ENCODE measurements at regions not wholly inside any gene's neighbourhood (a gene's known extent, or its start where the extent isn't known, plus 50 kb on each side); places are given as distances from the start of the nearest gene placed in this dataset.
"Not testable (repeated sequence)": the region's sequence is repeated elsewhere in the genome, so short reads cannot be mapped to it uniquely, and the experiment has no call there.

DNA sequence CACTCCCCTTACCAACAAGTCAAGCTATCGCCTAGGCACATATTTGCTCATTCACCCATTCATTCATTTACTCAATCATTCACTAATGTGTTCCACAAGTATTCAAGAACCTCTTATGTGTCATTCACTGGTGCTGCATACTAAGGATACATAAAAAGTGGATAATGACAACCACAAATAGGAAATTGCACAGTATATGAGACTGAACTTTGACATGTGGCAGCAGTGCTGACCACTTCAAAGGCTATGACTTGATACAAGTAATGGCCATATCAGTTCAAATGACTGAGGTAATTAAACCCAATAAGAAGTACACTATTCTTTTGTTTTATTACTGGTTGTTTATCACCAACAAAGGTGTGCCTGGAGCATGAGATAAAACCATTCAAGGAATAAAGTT lies 282.5 kb downstream of the KLHL13 start:
- Histone ChIP-seq H3K27me3 (no peaks in the 10 kb centered on the region), H3K9me3 (no peaks in the 10 kb centered on the region), H3K4me3 (no peak overlapping the region), H3K36me3 (no peaks in the 10 kb centered on the region), H3K27ac (no peak overlapping the region), H3K4me1 (no peaks in the 10 kb centered on the region)
- no peak for DNase-seq (ENCODE audit: extremely low spot score in 2 of 2)
- TF ChIP-seq POLR2AphosphoS5 (IDR thresholded peaks at IDR 0.05; ENCODE audit: insufficient read depth in 1 of 2, low read depth in 1 of 2), result no peak
- no peak for TF ChIP-seq POLR2A (IDR thresholded peaks at IDR 0.05)
- TF ChIP-seq, protein P1, sequence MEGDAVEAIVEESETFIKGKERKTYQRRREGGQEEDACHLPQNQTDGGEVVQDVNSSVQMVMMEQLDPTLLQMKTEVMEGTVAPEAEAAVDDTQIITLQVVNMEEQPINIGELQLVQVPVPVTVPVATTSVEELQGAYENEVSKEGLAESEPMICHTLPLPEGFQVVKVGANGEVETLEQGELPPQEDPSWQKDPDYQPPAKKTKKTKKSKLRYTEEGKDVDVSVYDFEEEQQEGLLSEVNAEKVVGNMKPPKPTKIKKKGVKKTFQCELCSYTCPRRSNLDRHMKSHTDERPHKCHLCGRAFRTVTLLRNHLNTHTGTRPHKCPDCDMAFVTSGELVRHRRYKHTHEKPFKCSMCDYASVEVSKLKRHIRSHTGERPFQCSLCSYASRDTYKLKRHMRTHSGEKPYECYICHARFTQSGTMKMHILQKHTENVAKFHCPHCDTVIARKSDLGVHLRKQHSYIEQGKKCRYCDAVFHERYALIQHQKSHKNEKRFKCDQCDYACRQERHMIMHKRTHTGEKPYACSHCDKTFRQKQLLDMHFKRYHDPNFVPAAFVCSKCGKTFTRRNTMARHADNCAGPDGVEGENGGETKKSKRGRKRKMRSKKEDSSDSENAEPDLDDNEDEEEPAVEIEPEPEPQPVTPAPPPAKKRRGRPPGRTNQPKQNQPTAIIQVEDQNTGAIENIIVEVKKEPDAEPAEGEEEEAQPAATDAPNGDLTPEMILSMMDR (IDR thresholded peaks at IDR 0.05), result no peak
- intact Hi-C loops (cut with DNase I), result no loop called here

DNA sequence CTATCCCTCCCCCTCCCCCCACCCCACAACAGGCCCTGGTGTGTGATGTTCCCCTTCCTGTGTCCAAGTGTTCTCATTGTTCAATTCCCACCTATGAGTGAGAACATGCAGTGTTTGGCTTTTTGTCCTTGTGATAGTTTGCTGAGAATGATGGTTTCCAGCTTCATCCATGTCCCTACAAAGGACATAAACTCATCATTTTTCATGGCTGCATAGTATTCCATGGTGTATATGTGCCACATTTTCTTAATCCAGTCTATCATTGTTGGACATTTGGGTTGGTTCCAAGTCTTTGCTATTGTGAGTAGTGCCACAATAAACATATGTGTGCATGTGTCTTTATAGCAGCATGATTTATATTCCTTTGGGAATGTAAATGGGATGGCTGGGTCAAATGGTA lies 295.1 kb downstream of the KLHL13 start:
- H3K36me3 ChIP-seq; H3K4me1 ChIP-seq; H3K27me3 ChIP-seq; H3K9me3 ChIP-seq; DNase-seq (ENCODE audit: extremely low spot score in 2 of 2); H3K27ac ChIP-seq; intact Hi-C loops (cut with DNase I); H3K4me3 ChIP-seq: not testable (repeated sequence)

DNA sequence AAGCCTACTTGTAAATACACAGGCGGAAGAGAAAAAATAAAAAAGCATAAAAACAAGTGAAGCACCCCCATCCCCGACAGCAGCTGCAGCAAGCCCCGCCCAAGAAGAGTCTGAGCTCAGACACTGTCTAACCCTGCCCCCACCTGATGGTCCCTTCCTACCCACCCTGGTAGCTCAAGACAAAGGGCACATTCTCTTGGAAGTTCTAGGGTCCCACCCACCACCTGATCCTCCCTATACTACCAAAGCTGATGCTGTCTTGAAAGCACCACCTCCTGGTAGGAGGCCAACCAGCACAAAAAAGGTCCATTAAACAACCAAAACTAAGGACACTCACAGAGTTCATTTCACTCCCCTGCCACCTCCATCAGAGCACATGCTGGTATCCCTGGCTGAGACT lies 308.2 kb downstream of the KLHL13 start:
- DNase-seq (ENCODE audit: extremely low spot score in 2 of 2), result no peak

DNA sequence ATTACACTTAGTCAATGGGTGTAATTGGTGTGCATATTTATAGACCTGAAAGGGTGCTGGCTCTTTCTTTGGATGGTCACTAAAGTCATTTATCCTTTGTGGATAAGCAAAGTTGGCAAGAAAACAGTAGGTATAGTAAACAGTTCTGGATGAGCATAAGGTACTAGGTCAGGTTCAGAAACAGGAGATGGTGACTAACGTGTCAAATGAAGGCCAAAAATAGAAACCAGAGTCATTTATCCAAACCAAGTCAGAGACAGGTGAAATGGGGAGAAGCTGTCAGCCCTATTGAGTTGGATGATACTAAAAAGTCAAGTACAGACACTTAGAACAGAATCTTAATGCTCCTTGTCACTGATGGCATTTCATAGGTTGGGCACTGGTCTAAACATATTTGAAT lies 313.1 kb downstream of the KLHL13 start:
- Histone ChIP-seq H3K27ac (no peak overlapping the region), H3K9me3 (no peaks in the 10 kb centered on the region), H3K27me3 (no peaks in the 10 kb centered on the region), H3K4me3 (no peak overlapping the region), H3K4me1 (no peaks in the 10 kb centered on the region), H3K36me3 (no peaks in the 10 kb centered on the region)
- TF ChIP-seq POLR2AphosphoS5 (IDR thresholded peaks at IDR 0.05; ENCODE audit: insufficient read depth in 1 of 2, low read depth in 1 of 2) (no peak), POLR2A (IDR thresholded peaks at IDR 0.05) (no peak)
- TF ChIP-seq, protein P1 (IDR thresholded peaks at IDR 0.05), result no peak
- intact Hi-C loops (cut with DNase I), result no loop called here
- no peak for DNase-seq (ENCODE audit: extremely low spot score in 2 of 2)

More for the DNA sequence above, 308.2 kb downstream of the KLHL13 start:
- intact Hi-C loops (cut with DNase I), result no loop called here
- H3K36me3 ChIP-seq, result no peaks in the 10 kb centered on the region
- no peak overlapping the region for H3K27ac ChIP-seq
- H3K4me1 ChIP-seq, result no peaks in the 10 kb centered on the region
- no peaks in the 10 kb centered on the region for H3K27me3 ChIP-seq
- no peaks in the 10 kb centered on the region for H3K9me3 ChIP-seq
- no peak overlapping the region for H3K4me3 ChIP-seq
- TF ChIP-seq POLR2A (IDR thresholded peaks at IDR 0.05) (no peak), POLR2AphosphoS5 (IDR thresholded peaks at IDR 0.05; ENCODE audit: insufficient read depth in 1 of 2, low read depth in 1 of 2) (no peak)
- TF ChIP-seq, protein P1 (IDR thresholded peaks at IDR 0.05), result no peak

DNA sequence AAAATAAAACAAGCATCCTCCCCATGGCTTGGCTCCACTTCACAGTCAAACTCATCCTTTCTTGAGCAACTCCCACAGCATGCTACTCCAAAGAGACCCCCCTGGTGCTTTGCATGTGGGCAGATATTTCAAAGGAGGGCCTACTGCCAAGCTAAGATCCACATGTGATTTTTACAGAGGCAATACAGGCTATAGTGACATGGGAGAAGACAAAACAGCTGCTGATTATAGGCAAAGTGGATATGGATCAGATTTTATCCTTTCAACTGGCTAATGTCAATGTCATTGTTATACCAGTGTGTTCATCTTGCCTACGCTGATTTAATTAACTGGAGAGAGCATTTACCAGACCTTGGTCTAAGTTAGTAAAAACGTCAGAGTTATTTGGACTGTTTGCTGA lies 328.3 kb downstream of the KLHL13 start:
- no peak for DNase-seq (ENCODE audit: extremely low spot score in 2 of 2)
- Histone ChIP-seq H3K9me3 (no peaks in the 10 kb centered on the region), H3K27me3 (no peaks in the 10 kb centered on the region), H3K27ac (no peak overlapping the region), H3K36me3 (no peaks in the 10 kb centered on the region), H3K4me1 (no peaks in the 10 kb centered on the region), H3K4me3 (no peak overlapping the region)
- TF ChIP-seq POLR2AphosphoS5 (IDR thresholded peaks at IDR 0.05; ENCODE audit: insufficient read depth in 1 of 2, low read depth in 1 of 2) (no peak), POLR2A (IDR thresholded peaks at IDR 0.05) (no peak)
- TF ChIP-seq, protein P1 (IDR thresholded peaks at IDR 0.05), result no peak
- intact Hi-C loops (cut with DNase I), result no loop called here

DNA sequence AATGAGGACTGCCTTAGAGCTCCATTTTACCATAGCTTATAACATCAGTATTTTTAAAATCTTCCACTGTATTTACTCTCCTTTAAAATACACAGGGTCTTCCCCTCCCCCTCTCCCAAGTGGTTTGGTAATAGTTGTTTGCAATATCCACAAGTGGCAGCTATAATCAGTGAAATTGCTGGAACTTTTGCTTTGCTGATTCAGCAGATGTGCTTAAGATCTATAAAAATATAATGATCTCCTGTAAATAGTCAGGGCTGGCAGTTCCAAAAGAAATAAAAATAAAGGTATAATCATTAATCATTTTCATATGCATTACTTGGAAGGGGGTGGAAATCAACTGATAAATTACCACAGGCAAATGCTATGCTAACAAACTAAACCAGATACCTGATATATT lies 345.2 kb downstream of the KLHL13 start:
- TF ChIP-seq, protein P1 (IDR thresholded peaks at IDR 0.05), result no peak
- TF ChIP-seq POLR2AphosphoS5 (IDR thresholded peaks at IDR 0.05; ENCODE audit: insufficient read depth in 1 of 2, low read depth in 1 of 2) (no peak), POLR2A (IDR thresholded peaks at IDR 0.05) (no peak)
- H3K36me3 ChIP-seq, result no peaks in the 10 kb centered on the region
- H3K9me3 ChIP-seq, result no peaks in the 10 kb centered on the region
- intact Hi-C loops (cut with DNase I), result no loop called here
- H3K27ac ChIP-seq, result no peak overlapping the region
- DNase-seq (ENCODE audit: extremely low spot score in 2 of 2), result no peak
- no peak overlapping the region for H3K4me3 ChIP-seq
- H3K27me3 ChIP-seq, result no peaks in the 10 kb centered on the region
- no peaks in the 10 kb centered on the region for H3K4me1 ChIP-seq

Data from vagina (tissue), 2 donors.